ENCODE measurements at regions not wholly inside any gene's neighbourhood (a gene's known extent, or its start where the extent isn't known, plus 50 kb on each side); places are given as distances from the start of the nearest gene placed in this dataset.

DNA sequence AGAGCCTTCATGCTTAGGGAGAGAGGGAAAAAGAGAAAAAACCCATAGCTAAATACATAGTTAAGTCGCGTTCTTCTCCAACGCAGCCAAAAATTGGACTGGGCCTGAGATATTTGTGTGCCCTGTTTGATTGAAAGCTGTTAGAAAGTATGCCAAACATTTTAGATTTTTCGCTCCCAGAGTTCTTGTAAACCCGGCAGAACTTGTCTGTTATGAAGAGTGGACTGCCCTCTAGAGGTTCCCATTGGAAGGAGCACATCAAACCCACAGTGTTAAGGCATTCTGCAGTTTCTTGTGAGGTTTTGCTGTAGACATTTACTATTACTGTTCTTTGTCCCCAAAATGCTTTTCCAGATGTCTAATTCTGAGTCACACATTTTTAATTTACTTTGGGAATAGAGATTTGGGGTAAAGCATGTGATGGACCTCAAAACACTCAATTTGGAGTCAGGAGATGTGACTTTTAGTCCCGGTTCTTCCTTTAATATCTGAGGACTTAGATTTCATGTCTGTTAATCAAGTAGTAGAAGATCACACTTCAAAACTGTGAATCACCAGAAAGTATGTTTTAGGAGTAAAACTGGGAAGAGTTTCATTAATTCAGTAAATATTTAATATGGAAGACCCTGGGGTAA lies 96.6 kb downstream of the PCSK1 start:
- TF ChIP-seq ZFX (IDR thresholded peaks at IDR 0.05; ENCODE audit: borderline replicate concordance) (no peak), CTCF (IDR thresholded peaks at IDR 0.05) (peak; percentile 92)
